ENCODE measurements at regions not wholly inside any gene's neighbourhood (a gene's known extent, or its start where the extent isn't known, plus 50 kb on each side); places are given as distances from the start of the nearest gene placed in this dataset.
"Not testable (repeated sequence)": the region's sequence is repeated elsewhere in the genome, so short reads cannot be mapped to it uniquely, and the experiment has no call there.

DNA sequence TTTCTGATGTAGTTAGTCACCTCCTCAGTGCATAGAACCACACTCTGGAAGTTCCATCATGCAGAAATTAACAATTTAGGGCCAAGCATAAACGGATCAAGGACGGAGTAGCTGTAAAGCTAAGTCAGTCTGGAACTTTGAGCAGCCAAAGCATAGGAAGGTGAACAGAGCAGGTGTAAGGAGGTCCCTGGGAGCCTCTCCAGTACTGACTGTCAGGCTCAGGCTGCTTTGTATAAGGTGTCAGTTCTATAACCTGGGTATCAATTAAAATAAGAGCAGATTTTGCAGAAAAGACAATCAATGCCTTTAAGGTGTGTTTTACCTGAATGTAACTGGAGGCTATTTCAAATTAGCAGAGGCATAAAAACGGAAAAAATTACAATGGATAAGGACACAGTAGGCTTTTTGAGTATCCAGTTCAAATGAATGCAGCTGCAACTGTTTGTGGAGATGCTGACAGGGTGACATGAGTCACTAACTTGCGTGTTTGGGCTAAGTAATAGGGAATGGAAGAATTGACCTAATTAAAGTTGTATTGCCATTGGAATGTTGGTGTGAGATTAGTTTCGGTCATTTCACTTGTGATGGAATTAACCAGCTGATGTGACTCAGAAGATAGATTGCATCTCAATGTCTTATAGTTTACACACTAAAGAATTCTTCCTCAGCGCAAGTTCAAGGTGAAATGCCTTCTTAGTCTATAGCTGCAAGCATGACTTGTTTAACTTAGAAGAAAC lies 417.9 kb upstream of the CNTNAP2 start:
- H3K27ac ChIP-seq (ENCODE audit: insufficient read depth, low read depth, low read length), result no peak overlapping the region
- no peaks in the 10 kb centered on the region for H3K79me2 ChIP-seq (ENCODE audit: control insufficient read depth, insufficient read depth, low read length)
- no peak overlapping the region for H3K9ac ChIP-seq (replicated peaks; ENCODE audit: extremely low read depth, insufficient read depth, low read length)
- H3K9me1 ChIP-seq (replicated peaks; ENCODE audit: control insufficient read depth, extremely low read depth, insufficient read depth, low read length), result no peaks in the 10 kb centered on the region
- H3K4me3 ChIP-seq (replicated peaks in 1 of 3; ENCODE audit: insufficient read depth in 1 of 3, low read depth in 1 of 3, low read length in 3 of 3), result no peak overlapping the region
- FAIRE-seq, result no peak
- no peak overlapping the region for H3K4me2 ChIP-seq (ENCODE audit: insufficient read depth, low read length)
- no peaks in the 10 kb centered on the region for H3K27me3 ChIP-seq (ENCODE audit: control insufficient read depth in 2 of 2, insufficient read depth in 2 of 2, low read length in 2 of 2)
- H4K20me1 ChIP-seq (replicated peaks; ENCODE audit: control insufficient read depth, extremely low read depth, insufficient read depth, low read length), result no peaks in the 10 kb centered on the region
- H3K4me1 ChIP-seq (ENCODE audit: control insufficient read depth, extremely low read depth, insufficient read depth, low read length), result no peaks in the 10 kb centered on the region
- intact Hi-C loops (cut with micrococcal nuclease) (no loop called here), dilution Hi-C loops (cut with MboI; ENCODE audit: extremely low pct_ligation_motif_present, low sequenced_read_pairs) (no loop called here)
- H3K36me3 ChIP-seq (ENCODE audit: control insufficient read depth in 2 of 2, extremely low read depth in 1 of 2, insufficient read depth in 2 of 2, low read length in 2 of 2), result no peaks in the 10 kb centered on the region
- H2AFZ ChIP-seq (ENCODE audit: low read depth, low read length), result no peak overlapping the region
- BruUV-seq (replicated peaks), result no TSS peak
- TF ChIP-seq POLR2AphosphoS5 (IDR thresholded peaks at IDR 0.05; ENCODE audit: insufficient read depth, low read depth, low read length), result no peak
- TF ChIP-seq GATA2 (IDR thresholded peaks at IDR 0.05; ENCODE audit: insufficient read depth, insufficient read length, low read depth, low read length), result no peak
- no peak for TF ChIP-seq POLR2A (IDR thresholded peaks at IDR 0.05; ENCODE audit: low read depth, low read length)
- TF ChIP-seq EZH2 (IDR thresholded peaks at IDR 0.05; ENCODE audit: borderline replicate concordance, low read depth, low read length, severe bottlenecking), result no peak
- no peak for TF ChIP-seq FOS (IDR thresholded peaks at IDR 0.05; ENCODE audit: borderline replicate concordance, insufficient read depth, low read length)
- TF ChIP-seq MYC (IDR thresholded peaks at IDR 0.05; ENCODE audit: low read depth, low read length), result no peak
- no peaks in the 10 kb centered on the region for H3K9me3 ChIP-seq (replicated peaks; ENCODE audit: control insufficient read depth, insufficient read depth, low read length)
- ChIA-PET POLR2A (no interaction called here), CTCF (no interaction called here)
- DNase-seq (ENCODE audit: low read depth, low spot score), result no peak

DNA sequence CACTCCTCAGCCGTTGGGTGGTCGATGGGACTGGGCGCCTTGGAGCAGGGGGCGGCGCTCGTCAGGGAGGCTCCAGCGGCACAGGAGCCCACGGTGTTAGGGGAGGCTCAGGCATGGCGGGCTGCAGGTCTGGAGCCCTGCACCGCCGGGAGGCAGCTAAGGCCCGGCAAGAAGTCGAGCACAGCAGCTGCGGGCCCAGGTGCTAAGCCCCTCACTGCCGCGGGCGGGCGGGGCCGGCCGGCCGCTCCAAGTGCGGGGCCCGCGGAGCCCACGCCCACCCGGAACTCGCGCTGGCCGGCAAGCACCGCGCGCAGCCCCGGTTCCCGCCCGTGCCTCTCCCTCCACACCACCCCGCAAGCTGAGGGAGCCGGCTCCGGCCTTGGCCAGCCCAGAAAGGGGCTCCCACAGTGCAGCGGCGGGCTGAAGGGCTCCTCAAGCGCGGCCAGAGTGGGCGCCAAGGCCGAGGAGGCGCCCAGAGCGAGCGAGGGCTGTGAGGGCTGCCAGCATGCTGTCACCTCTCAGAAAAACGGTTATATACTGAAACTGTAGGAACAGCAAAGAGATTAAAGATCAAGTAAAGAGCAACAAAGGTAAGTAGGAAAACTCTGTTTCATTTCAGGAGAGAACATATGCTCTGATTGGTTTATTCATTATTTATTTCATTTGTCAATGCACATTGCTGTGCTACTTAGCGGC lies 419.0 kb upstream of the CNTNAP2 start:
- dilution Hi-C loops (cut with MboI; ENCODE audit: extremely low pct_ligation_motif_present, low sequenced_read_pairs); H3K9me3 ChIP-seq (replicated peaks; ENCODE audit: control insufficient read depth, insufficient read depth, low read length); H3K36me3 ChIP-seq (ENCODE audit: control insufficient read depth in 2 of 2, extremely low read depth in 1 of 2, insufficient read depth in 2 of 2, low read length in 2 of 2); CTCF ChIA-PET; H3K4me2 ChIP-seq (ENCODE audit: insufficient read depth, low read length); H3K79me2 ChIP-seq (ENCODE audit: control insufficient read depth, insufficient read depth, low read length); H4K20me1 ChIP-seq (replicated peaks; ENCODE audit: control insufficient read depth, extremely low read depth, insufficient read depth, low read length); H3K9ac ChIP-seq (replicated peaks; ENCODE audit: extremely low read depth, insufficient read depth, low read length); POLR2A ChIA-PET; H2AFZ ChIP-seq (ENCODE audit: low read depth, low read length); intact Hi-C loops (cut with micrococcal nuclease); H3K4me3 ChIP-seq (replicated peaks in 1 of 3; ENCODE audit: insufficient read depth in 1 of 3, low read depth in 1 of 3, low read length in 3 of 3); H3K27me3 ChIP-seq (ENCODE audit: control insufficient read depth in 2 of 2, insufficient read depth in 2 of 2, low read length in 2 of 2); DNase-seq (ENCODE audit: low read depth, low spot score); BruUV-seq (replicated peaks); H3K27ac ChIP-seq (ENCODE audit: insufficient read depth, low read depth, low read length); FAIRE-seq; H3K4me1 ChIP-seq (ENCODE audit: control insufficient read depth, extremely low read depth, insufficient read depth, low read length); H3K9me1 ChIP-seq (replicated peaks; ENCODE audit: control insufficient read depth, extremely low read depth, insufficient read depth, low read length): not testable (repeated sequence)

Measured in endothelial cell of umbilical vein (primary cell).